Breast epithelium (tissue), 4 donors: ENCODE measurements at regions not wholly inside any gene's neighbourhood (a gene's known extent, or its start where the extent isn't known, plus 50 kb on each side); places are given as distances from the start of the nearest gene placed in this dataset.

Experiments
- DNase-seq, 2 donors: peaks; one replicate each; pipeline ENCODE4 v3.0.0-alpha.2; 2019; ENCODE audit warnings: low spot score in 2 of 2
- H3K27ac ChIP-seq, 2 donors: fragments of 200-600 bp; sonication (generic) in 1 of 2; one replicate each; pipeline ENCODE4 v1.5.1; 2016 to 2019; ENCODE audit warnings: mild to moderate bottlenecking in 1 of 2
- H3K27me3 ChIP-seq, 2 donors: fragments of 200-600 bp; sonication (generic) in 1 of 2; one replicate each; pipeline versions ENCODE4 v1.5.1 to v1.6.0; 2017 to 2019; ENCODE audit warnings: control low read depth in 1 of 2, mild to moderate bottlenecking in 1 of 2
- H3K36me3 ChIP-seq: fragments of 200-600 bp; one replicate; pipeline ENCODE4 v1.5.1; 2019
- H3K4me1 ChIP-seq, 2 donors: fragments of 200-600 bp; sonication (generic); one replicate each; pipeline ENCODE4 v1.5.1; 2016 to 2019; ENCODE audit warnings: control low read depth in 1 of 2
- H3K4me3 ChIP-seq, 3 donors: fragments of 200-600 bp; sonication (generic); 1 replicate in 2 of 3; 2 replicates in 1 of 3; pipeline ENCODE4 v1.5.1; 2016 to 2019; ENCODE audit warnings: mild to moderate bottlenecking in 3 of 3, moderate library complexity in 2 of 3
- H3K9me3 ChIP-seq, 2 donors: fragments of 200-600 bp; sonication (generic) in 1 of 2; one replicate each; pipeline ENCODE4 v1.5.1; 2016 to 2019; ENCODE audit warnings: control low read depth in 1 of 2
- POLR2A ChIP-seq: fragments of 450-650 bp; IDR thresholded peaks from one replicate; pipeline ENCODE4 v1.6.1; 2016; ENCODE audit warnings: antibody characterized with exemption, mild to moderate bottlenecking, moderate library complexity
- POLR2AphosphoS5 ChIP-seq, 3 donors: sonication (generic); formaldehyde crosslinking; IDR thresholded peaks; one replicate each; pipeline ENCODE4 v1.6.1; 2017; ENCODE audit warnings: antibody characterized with exemption in 3 of 3
- intact Hi-C: fragments of 100-400 bp; cut with DNase I; formaldehyde crosslinking; loops from one replicate; pipeline ENCODE4 v1.15.1; 2023; ENCODE audit warnings: low total_unique reads
- TF ChIP-seq, protein P1 (sequence below), 3 donors: fragments of 450-650 bp; IDR thresholded peaks; one replicate each; pipeline ENCODE4 v1.5.1; 2016 to 2017; ENCODE audit warnings: antibody characterized with exemption in 3 of 3, mild to moderate bottlenecking in 3 of 3, moderate library complexity in 3 of 3

DNA sequence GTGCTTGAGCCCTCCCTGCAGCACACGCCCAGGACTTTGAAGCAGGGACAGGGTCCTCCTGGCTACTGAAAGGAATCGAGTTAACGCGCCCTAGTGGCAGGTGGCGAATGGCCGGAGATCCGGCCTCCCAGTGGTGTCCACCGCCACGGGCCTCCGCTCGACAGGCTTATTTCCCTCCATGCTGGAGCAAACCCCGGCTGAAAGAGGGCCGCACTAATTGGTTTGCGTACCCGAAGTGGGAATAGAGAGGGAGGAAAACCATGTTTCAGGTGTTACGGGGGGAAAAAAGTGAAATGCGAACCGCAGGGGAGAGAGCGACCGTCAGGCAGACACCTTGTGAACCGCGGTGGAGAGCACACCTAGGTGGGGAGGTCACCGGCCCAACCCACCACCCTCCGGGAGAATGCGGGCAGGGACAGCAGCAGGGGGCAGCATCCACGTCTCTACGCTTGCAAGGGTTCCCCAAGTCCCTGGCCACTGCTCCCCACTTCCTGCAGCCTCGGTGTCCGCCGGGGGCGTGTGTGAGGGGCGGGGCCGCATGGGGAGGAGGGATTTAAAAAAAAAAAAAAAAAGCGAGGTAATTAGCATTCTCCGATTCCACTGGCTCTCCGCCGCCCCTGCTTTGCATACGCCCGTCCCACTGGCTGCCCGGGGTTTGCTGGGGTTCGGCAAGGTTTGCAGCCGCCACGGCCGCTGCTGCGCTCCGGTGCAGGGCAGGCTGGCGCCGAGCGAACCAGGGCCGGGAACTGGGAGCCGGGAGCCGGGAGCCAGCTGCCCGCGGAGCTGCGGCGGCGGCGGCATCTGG lies 224.6 kb upstream of the CRY1 start:
- peak; percentile 82 to 91 for DNase-seq
- H3K36me3 ChIP-seq: no peaks in the 10 kb centered on the region
- peaks cover 0 to 11% of the 10 kb centered on the region in 2 donors for H3K27me3 ChIP-seq
- no peaks in the 10 kb centered on the region for H3K9me3 ChIP-seq
- intact Hi-C loops: no loop called here
- peak overlapping the region; percentile 74 to 82 for H3K27ac ChIP-seq
- H3K4me1 ChIP-seq: no peaks in the 10 kb centered on the region
- TF ChIP-seq, protein P1, sequence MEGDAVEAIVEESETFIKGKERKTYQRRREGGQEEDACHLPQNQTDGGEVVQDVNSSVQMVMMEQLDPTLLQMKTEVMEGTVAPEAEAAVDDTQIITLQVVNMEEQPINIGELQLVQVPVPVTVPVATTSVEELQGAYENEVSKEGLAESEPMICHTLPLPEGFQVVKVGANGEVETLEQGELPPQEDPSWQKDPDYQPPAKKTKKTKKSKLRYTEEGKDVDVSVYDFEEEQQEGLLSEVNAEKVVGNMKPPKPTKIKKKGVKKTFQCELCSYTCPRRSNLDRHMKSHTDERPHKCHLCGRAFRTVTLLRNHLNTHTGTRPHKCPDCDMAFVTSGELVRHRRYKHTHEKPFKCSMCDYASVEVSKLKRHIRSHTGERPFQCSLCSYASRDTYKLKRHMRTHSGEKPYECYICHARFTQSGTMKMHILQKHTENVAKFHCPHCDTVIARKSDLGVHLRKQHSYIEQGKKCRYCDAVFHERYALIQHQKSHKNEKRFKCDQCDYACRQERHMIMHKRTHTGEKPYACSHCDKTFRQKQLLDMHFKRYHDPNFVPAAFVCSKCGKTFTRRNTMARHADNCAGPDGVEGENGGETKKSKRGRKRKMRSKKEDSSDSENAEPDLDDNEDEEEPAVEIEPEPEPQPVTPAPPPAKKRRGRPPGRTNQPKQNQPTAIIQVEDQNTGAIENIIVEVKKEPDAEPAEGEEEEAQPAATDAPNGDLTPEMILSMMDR (IDR thresholded peaks at IDR 0.05): peak in 2 of 3 donors; percentile 28
- TF ChIP-seq POLR2AphosphoS5 (IDR thresholded peaks at IDR 0.05): no peak
- no peak for TF ChIP-seq POLR2A
- peak overlapping the region; percentile 33 to 77 (median 62) for H3K4me3 ChIP-seq

DNA sequence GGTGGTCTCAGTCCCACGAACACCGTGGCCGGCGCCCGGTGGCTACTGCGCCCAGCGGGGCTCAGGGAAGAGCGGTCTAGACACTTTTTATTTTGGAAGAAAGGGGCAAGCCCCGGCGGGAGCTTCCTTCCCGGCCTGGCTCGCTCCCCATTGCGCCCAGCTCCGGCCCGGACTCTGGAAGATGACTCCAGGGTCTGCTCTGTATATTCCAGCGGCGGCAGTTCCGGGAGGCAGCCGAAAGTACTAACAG lies 225.1 kb upstream of the CRY1 start:
- Histone ChIP-seq H3K4me3 (peak overlapping the region; percentile 33 to 77 (median 62)), H3K27ac (peak overlapping the region; percentile 13 to 82), H3K9me3 (no peaks in the 10 kb centered on the region), H3K27me3 (peaks cover 0 to 11% of the 10 kb centered on the region in 2 donors), H3K4me1 (no peaks in the 10 kb centered on the region), H3K36me3 (no peaks in the 10 kb centered on the region)
- intact Hi-C loops: no loop called here
- no peak for DNase-seq
- TF ChIP-seq POLR2AphosphoS5 (IDR thresholded peaks at IDR 0.05): no peak
- no peak for TF ChIP-seq POLR2A
- TF ChIP-seq, protein P1 (IDR thresholded peaks at IDR 0.05): no peak

DNA sequence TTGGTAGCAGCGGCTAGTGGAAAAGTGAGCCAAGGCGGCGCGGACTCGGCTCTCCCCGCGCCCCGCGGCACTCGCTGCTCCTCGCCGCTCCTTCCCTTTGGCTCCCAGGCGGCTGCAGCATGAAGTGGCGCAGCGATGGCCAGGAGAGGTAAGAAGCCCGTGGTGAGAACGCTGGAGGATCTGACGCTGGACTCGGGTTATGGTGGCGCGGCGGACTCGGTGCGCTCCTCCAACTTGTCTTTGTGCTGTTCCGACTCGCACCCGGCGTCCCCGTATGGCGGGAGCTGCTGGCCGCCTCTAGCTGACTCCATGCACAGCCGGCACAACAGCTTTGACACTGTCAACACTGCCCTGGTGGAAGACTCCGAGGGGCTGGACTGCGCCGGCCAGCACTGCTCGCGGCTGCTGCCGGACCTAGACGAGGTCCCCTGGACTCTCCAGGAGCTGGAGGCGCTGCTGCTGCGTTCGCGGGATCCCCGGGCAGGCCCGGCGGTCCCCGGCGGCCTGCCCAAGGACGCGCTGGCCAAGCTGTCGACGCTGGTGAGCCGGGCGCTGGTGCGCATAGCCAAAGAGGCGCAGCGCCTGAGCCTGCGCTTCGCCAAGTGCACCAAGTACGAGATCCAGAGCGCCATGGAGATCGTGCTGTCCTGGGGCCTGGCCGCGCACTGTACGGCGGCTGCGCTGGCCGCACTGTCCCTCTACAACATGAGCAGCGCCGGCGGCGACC lies 225.6 kb upstream of the CRY1 start:
- intact Hi-C loops: no loop called here
- Histone ChIP-seq H3K9me3 (no peaks in the 10 kb centered on the region), H3K4me1 (no peaks in the 10 kb centered on the region), H3K27ac (peak overlapping the region; percentile 82 to 83), H3K27me3 (peaks cover 0 to 11% of the 10 kb centered on the region in 2 donors), H3K36me3 (no peaks in the 10 kb centered on the region), H3K4me3 (peak overlapping the region; percentile 33 to 77 (median 62))
- TF ChIP-seq, protein P1 (IDR thresholded peaks at IDR 0.05): no peak
- TF ChIP-seq POLR2AphosphoS5 (IDR thresholded peaks at IDR 0.05) (no peak), POLR2A (no peak)
- DNase-seq: peak in 1 of 2 donors; percentile 20

DNA sequence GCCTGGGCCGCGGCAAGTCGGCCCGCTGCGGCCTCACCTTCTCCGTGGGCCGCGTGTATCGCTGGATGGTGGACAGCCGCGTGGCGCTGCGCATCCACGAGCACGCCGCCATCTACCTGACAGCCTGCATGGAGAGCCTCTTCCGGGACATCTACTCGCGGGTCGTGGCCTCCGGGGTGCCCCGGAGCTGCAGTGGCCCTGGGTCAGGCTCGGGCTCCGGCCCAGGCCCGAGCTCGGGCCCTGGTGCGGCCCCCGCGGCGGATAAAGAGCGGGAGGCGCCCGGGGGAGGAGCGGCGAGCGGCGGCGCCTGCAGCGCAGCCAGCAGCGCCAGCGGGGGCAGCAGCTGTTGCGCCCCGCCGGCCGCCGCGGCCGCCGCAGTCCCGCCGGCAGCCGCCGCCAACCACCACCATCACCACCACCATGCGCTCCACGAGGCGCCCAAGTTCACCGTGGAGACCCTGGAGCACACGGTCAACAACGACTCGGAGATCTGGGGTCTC lies 226.2 kb upstream of the CRY1 start:
- intact Hi-C loops: no loop called here
- H3K27me3 ChIP-seq: peaks cover 0 to 11% of the 10 kb centered on the region in 2 donors
- peak overlapping the region; percentile 33 to 77 (median 62) for H3K4me3 ChIP-seq

More for the DNA sequence above, 226.2 kb upstream of the CRY1 start:
- TF ChIP-seq POLR2A: no peak
- no peak for TF ChIP-seq POLR2AphosphoS5 (IDR thresholded peaks at IDR 0.05)
- TF ChIP-seq, protein P1 (IDR thresholded peaks at IDR 0.05): no peak
- no peak for DNase-seq
- Histone ChIP-seq H3K36me3 (no peaks in the 10 kb centered on the region), H3K9me3 (no peaks in the 10 kb centered on the region), H3K27ac (peak overlapping the region; percentile 82 to 83), H3K4me1 (no peaks in the 10 kb centered on the region)
